Activated T-cell treated with anti-CD3 and anti-CD28 coated beads, Interleukin-2, amount 50 U/mL, for 48 hours (primary cell): ENCODE measurements at regions not wholly inside any gene's neighbourhood (a gene's known extent, or its start where the extent isn't known, plus 50 kb on each side); places are given as distances from the start of the nearest gene placed in this dataset.

ENCODE experiments used
- DNase-seq, 2 experiments: peaks; one replicate each; pipeline ENCODE4 v3.0.0-alpha.2; 2020

GRCh38 chr5:88483964-88484672 lies 215.5 kb upstream of the TMEM161B start:
- no peak for DNase-seq

GRCh38 chr5:88480801-88481499 lies 212.3 kb upstream of the TMEM161B start:
- no peak for DNase-seq

GRCh38 chr5:88480245-88480644 lies 211.6 kb upstream of the TMEM161B start:
- no peak for DNase-seq

GRCh38 chr5:88474574-88474973 lies 205.9 kb upstream of the TMEM161B start:
- no peak for DNase-seq

GRCh38 chr5:88470745-88471144 lies 202.1 kb upstream of the TMEM161B start:
- DNase-seq = no peak

- no peak for DNase-seq
Observed at GRCh38 chr5:88459971-88460370, 191.3 kb upstream of the TMEM161B start.

- DNase-seq = no peak
Observed at GRCh38 chr5:88452820-88453219, 184.2 kb upstream of the TMEM161B start.

- no peak for DNase-seq
Observed at GRCh38 chr5:88450239-88450638, 181.6 kb upstream of the TMEM161B start.

- no peak for DNase-seq
Observed at GRCh38 chr5:88438006-88438405, 169.4 kb upstream of the TMEM161B start.

- no peak for DNase-seq
Observed at GRCh38 chr5:88436290-88436689, 167.6 kb upstream of the TMEM161B start.

GRCh38 chr5:88428633-88429032 lies 160.0 kb upstream of the TMEM161B start:
- no peak for DNase-seq

GRCh38 chr5:88426441-88426840 lies 157.8 kb upstream of the TMEM161B start:
- DNase-seq = no peak

- no peak for DNase-seq
Observed at GRCh38 chr5:88425124-88425523, 156.5 kb upstream of the TMEM161B start.

- no peak for DNase-seq
Observed at GRCh38 chr5:88419931-88420330, 151.3 kb upstream of the TMEM161B start.

GRCh38 chr5:88407341-88407740 lies 138.7 kb upstream of the TMEM161B start:
- no peak for DNase-seq

- no peak for DNase-seq
Observed at GRCh38 chr5:88405783-88406182, 137.1 kb upstream of the TMEM161B start.

- no peak for DNase-seq
Observed at GRCh38 chr5:88404405-88404804, 135.8 kb upstream of the TMEM161B start.

GRCh38 chr5:88401686-88402085 lies 133.0 kb upstream of the TMEM161B start:
- no peak for DNase-seq

- no peak for DNase-seq
Observed at GRCh38 chr5:88401228-88401627, 132.6 kb upstream of the TMEM161B start.

- DNase-seq = no peak
Observed at GRCh38 chr5:88399561-88399960, 130.9 kb upstream of the TMEM161B start.

GRCh38 chr5:88398316-88398715 lies 129.7 kb upstream of the TMEM161B start:
- no peak for DNase-seq

- no peak for DNase-seq
Observed at GRCh38 chr5:88396751-88397281, 128.2 kb upstream of the TMEM161B start.

GRCh38 chr5:88396000-88396535 lies 127.4 kb upstream of the TMEM161B start:
- DNase-seq = no peak

GRCh38 chr5:88395264-88395663 lies 126.6 kb upstream of the TMEM161B start:
- no peak for DNase-seq
